OCI-LY7 (cell line): ENCODE measurements at regions not wholly inside any gene's neighbourhood (a gene's known extent, or its start where the extent isn't known, plus 50 kb on each side); places are given as distances from the start of the nearest gene placed in this dataset.

Experiments used
- BruUV-seq: library from RNA; stranded (reverse); fragments of 400-500 nt; replicated peaks from 2 replicates; lab custom pipeline; 2021; lab: Mats Ljungman, UMichigan
- CTCF ChIA-PET: fragments of 300-600 bp; sonication (Branson Sonifier 250); formaldehyde crosslinking; loops from one replicate; lab custom pipeline; 2022; ENCODE audit warnings: antibody characterized with exemption; ENCODE audit not compliant: unreplicated experiment; lab: Charles Lee
- POLR2A ChIA-PET: fragments of 300-600 bp; sonication (Branson Sonifier 250); formaldehyde crosslinking; loops from one replicate; lab custom pipeline; 2022; ENCODE audit warnings: antibody characterized with exemption; lab: Charles Lee
- DNase-seq: peaks from one replicate; pipeline ENCODE4 v3.0.0-alpha.2; 2015; ENCODE audit warnings: low spot score
- H2AFZ ChIP-seq: fragments of 200-600 bp; sonication (generic), shearing (Covaris generic); 2 replicates; pipeline ENCODE4 v1.6.1; 2014; ENCODE audit warnings: mild to moderate bottlenecking, antibody characterized with exemption, low read length, moderate library complexity
- H3K27ac ChIP-seq: fragments of 200-600 bp; sonication (generic); 2 replicates; pipeline ENCODE4 v1.5.1; 2014; ENCODE audit warnings: mixed run types, low read depth, mild to moderate bottlenecking, moderate library complexity, low read length, inconsistent platforms; ENCODE audit not compliant: poor library complexity, severe bottlenecking
- H3K36me3 ChIP-seq: fragments of 200-600 bp; sonication (generic); 2 replicates; pipeline ENCODE4 v1.6.1; 2014; ENCODE audit warnings: mild to moderate bottlenecking, antibody characterized with exemption, low read length, moderate library complexity, mixed read lengths; ENCODE audit not compliant: insufficient read depth
- H3K4me1 ChIP-seq: fragments of 200-600 bp; sonication (generic); 2 replicates; pipeline ENCODE4 v1.5.1; 2014; ENCODE audit warnings: mild to moderate bottlenecking, low read length; ENCODE audit not compliant: insufficient read depth, poor library complexity, severe bottlenecking
- H3K4me2 ChIP-seq: fragments of 200-600 bp; sonication (generic); 2 replicates; pipeline ENCODE4 v1.6.1; 2014; ENCODE audit warnings: mild to moderate bottlenecking, low read length
- H3K4me3 ChIP-seq: fragments of 200-600 bp; sonication (generic); 2 replicates; pipeline ENCODE4 v1.5.1; 2014; ENCODE audit warnings: mild to moderate bottlenecking, low read depth, low read length; ENCODE audit not compliant: poor library complexity, severe bottlenecking
- H3K79me2 ChIP-seq: fragments of 200-600 bp; sonication (generic); 2 replicates; pipeline ENCODE4 v1.6.1; 2016; ENCODE audit warnings: low read depth, mild to moderate bottlenecking, low read length, moderate library complexity, mixed read lengths; ENCODE audit not compliant: insufficient read depth
- H3K9me2 ChIP-seq: fragments of 200-600 bp; sonication (generic); 2 replicates; pipeline ENCODE4 v1.6.1; 2016; ENCODE audit warnings: mild to moderate bottlenecking, low read length, mixed read lengths; ENCODE audit not compliant: insufficient read depth
- H3K9me3 ChIP-seq: fragments of 200-600 bp; sonication (generic); 2 replicates; pipeline ENCODE4 v1.6.1; 2014; ENCODE audit warnings: mild to moderate bottlenecking, mixed run types, low read length, mixed read lengths
- H4K20me1 ChIP-seq: fragments of 200-600 bp; sonication (generic); 2 replicates; pipeline ENCODE4 v1.6.1; 2014; ENCODE audit warnings: mild to moderate bottlenecking, antibody characterized with exemption, low read length, moderate library complexity, mixed read lengths; ENCODE audit not compliant: insufficient read depth
- EZH2phosphoT487 ChIP-seq: fragments of 200-600 bp; sonication (generic); IDR thresholded peaks from 2 replicates; pipeline ENCODE4 v1.6.1; 2018; ENCODE audit warnings: low read depth, borderline replicate concordance, mild to moderate bottlenecking, mixed run types, antibody characterized with exemption, low read length, moderate library complexity, mixed read lengths
- intact Hi-C: fragments of 100-400 bp; cut with micrococcal nuclease; formaldehyde crosslinking; loops from one replicate; pipeline ENCODE4 v1.10.0; 2022; ENCODE audit not compliant: unreplicated experiment
- TF ChIP-seq, protein P1 (sequence below): fragments of 200-600 bp; sonication (generic); conservative IDR thresholded peaks from 2 replicates; pipeline ENCODE4 v1.5.1; 2014; ENCODE audit warnings: mild to moderate bottlenecking, antibody characterized with exemption, low read length, moderate library complexity, mixed read lengths

DNA sequence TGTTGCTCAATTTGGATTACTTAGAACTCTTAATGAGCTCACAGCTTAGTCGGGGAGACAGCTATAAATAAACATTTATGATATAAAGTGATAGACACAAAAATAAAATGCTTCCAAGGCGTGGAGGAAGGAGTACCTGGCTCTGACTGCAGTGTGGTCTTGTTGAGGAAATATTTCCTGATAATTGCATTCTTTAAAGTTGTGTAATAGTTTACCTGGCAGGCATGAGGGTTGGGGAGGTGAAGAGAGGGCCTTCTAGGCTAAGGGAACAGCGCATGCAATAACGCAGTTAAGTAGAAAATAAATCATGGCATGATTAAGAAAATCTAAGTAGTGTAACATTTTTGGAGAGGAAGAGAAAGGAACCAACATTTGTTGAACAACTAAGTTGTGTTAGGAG, 260.5 kb upstream of the ATP2B1 start:
- TF ChIP-seq, protein P1, sequence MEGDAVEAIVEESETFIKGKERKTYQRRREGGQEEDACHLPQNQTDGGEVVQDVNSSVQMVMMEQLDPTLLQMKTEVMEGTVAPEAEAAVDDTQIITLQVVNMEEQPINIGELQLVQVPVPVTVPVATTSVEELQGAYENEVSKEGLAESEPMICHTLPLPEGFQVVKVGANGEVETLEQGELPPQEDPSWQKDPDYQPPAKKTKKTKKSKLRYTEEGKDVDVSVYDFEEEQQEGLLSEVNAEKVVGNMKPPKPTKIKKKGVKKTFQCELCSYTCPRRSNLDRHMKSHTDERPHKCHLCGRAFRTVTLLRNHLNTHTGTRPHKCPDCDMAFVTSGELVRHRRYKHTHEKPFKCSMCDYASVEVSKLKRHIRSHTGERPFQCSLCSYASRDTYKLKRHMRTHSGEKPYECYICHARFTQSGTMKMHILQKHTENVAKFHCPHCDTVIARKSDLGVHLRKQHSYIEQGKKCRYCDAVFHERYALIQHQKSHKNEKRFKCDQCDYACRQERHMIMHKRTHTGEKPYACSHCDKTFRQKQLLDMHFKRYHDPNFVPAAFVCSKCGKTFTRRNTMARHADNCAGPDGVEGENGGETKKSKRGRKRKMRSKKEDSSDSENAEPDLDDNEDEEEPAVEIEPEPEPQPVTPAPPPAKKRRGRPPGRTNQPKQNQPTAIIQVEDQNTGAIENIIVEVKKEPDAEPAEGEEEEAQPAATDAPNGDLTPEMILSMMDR, result no peak
- no peak for TF ChIP-seq EZH2phosphoT487

DNA sequence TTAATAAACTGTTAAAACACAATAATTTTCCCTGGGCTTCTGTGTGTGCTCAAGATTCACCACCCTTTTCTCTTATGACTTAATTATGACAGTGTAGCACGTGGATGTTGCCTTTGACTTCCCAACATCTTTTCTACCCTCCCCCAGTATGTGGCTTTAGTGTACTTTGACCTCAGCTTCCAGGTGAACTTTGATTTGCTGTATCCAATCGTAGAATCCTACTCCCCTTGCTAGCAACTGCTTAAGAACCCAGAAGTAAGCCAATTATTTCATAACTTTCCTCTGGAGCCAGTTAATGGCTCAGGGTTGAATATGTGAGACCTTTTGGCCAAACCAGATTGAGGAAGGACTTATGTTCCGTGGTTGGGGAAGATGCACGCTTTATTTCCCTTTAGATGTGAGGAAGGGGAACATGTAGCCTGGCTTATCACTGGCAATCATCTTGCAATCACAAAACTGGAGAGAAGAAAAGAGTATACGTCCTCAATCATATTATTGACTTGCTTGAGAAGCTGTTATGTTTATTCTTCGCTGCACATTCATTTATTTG, 259.6 kb upstream of the ATP2B1 start:
- no peak overlapping the region for H3K27ac ChIP-seq
- no peak overlapping the region for H2AFZ ChIP-seq
- no TSS peak for BruUV-seq
- no peaks in the 10 kb centered on the region for H3K4me1 ChIP-seq
- POLR2A ChIA-PET, result interaction anchor here (0.6 to 1.4 kb wide), 4 partner anchors 8 to 53 kb away, joined by 3 to 4 read pairs (median 3); no protein-coding TSS in a partner anchor
- H3K9me3 ChIP-seq, result no peaks in the 10 kb centered on the region
- H3K9me2 ChIP-seq, result no peaks in the 10 kb centered on the region
- intact Hi-C loops, result no loop called here
- no peak for DNase-seq
- TF ChIP-seq, protein P1, result no peak
- TF ChIP-seq EZH2phosphoT487, result no peak
- H3K4me2 ChIP-seq, result no peak overlapping the region
- H4K20me1 ChIP-seq, result no peaks in the 10 kb centered on the region
- no peak overlapping the region for H3K4me3 ChIP-seq
- no peaks in the 10 kb centered on the region for H3K36me3 ChIP-seq
- H3K79me2 ChIP-seq, result no peaks in the 10 kb centered on the region
- CTCF ChIA-PET, result no interaction called here

More for the DNA sequence above, 260.5 kb upstream of the ATP2B1 start:
- Histone ChIP-seq H3K4me2 (no peak overlapping the region), H3K79me2 (no peaks in the 10 kb centered on the region), H3K27ac (no peak overlapping the region), H3K9me3 (no peaks in the 10 kb centered on the region), H3K4me1 (no peaks in the 10 kb centered on the region), H2AFZ (no peak overlapping the region), H3K4me3 (no peak overlapping the region), H3K36me3 (no peaks in the 10 kb centered on the region), H3K9me2 (no peaks in the 10 kb centered on the region), H4K20me1 (no peaks in the 10 kb centered on the region)
- intact Hi-C loops, result no loop called here
- CTCF ChIA-PET, result no interaction called here
- no peak for DNase-seq
- POLR2A ChIA-PET, result interaction anchor here (0.6 to 1.4 kb wide), 5 partner anchors 9 to 266 kb away, joined by 3 to 4 read pairs (median 3); no protein-coding TSS in a partner anchor
- BruUV-seq, result no TSS peak
